ENCODE measurements at regions not wholly inside any gene's neighbourhood (a gene's known extent, or its start where the extent isn't known, plus 50 kb on each side); places are given as distances from the start of the nearest gene placed in this dataset.
"Not testable (repeated sequence)": the region's sequence is repeated elsewhere in the genome, so short reads cannot be mapped to it uniquely, and the experiment has no call there.

- no peak overlapping the region for H3K27ac Mint-ChIP-seq
- H3K36me3 Mint-ChIP-seq: no peaks in the 10 kb centered on the region
- no peak overlapping the region for H3K4me3 Mint-ChIP-seq
- H3K9me3 Mint-ChIP-seq: no peaks in the 10 kb centered on the region
- H3K27me3 Mint-ChIP-seq: peaks cover 5 to 18% of the 10 kb centered on the region in 2 donors
- no peak for DNase-seq
- no peak for ATAC-seq (replicated peaks)
- no peaks in the 10 kb centered on the region for H3K4me1 Mint-ChIP-seq
Observed at GRCh38 chr5:159559337-159559736, 229.1 kb upstream of the IL12B start.

- Mint-ChIP-seq H3K36me3 (no peaks in the 10 kb centered on the region), H3K4me3 (no peak overlapping the region), H3K27me3 (peaks cover 5 to 18% of the 10 kb centered on the region in 2 donors), H3K4me1 (no peaks in the 10 kb centered on the region), H3K9me3 (no peaks in the 10 kb centered on the region), H3K27ac (no peak overlapping the region)
- ATAC-seq (replicated peaks) (no peak), DNase-seq (no peak)
Observed at GRCh38 chr5:159560088-159560487, 229.8 kb upstream of the IL12B start.

- H3K36me3 Mint-ChIP-seq: no peaks in the 10 kb centered on the region
- DNase-seq (no peak), ATAC-seq (replicated peaks) (no peak)
- H3K27ac Mint-ChIP-seq: no peak overlapping the region
- H3K9me3 Mint-ChIP-seq: no peaks in the 10 kb centered on the region
- no peak overlapping the region for H3K4me3 Mint-ChIP-seq
- H3K27me3 Mint-ChIP-seq: peaks cover 5 to 25% of the 10 kb centered on the region in 2 donors
- H3K4me1 Mint-ChIP-seq: no peaks in the 10 kb centered on the region
Observed at GRCh38 chr5:159564031-159564430, 233.7 kb upstream of the IL12B start.

GRCh38 chr5:159566832-159567231 lies 236.5 kb upstream of the IL12B start:
- Mint-ChIP-seq H3K4me1 (no peaks in the 10 kb centered on the region), H3K9me3 (no peaks in the 10 kb centered on the region), H3K36me3 (no peaks in the 10 kb centered on the region), H3K27me3 (peaks cover 0 to 11% of the 10 kb centered on the region in 2 donors), H3K27ac (no peak overlapping the region), H3K4me3 (no peak overlapping the region)
- DNase-seq (no peak), ATAC-seq (replicated peaks) (no peak)

DNA sequence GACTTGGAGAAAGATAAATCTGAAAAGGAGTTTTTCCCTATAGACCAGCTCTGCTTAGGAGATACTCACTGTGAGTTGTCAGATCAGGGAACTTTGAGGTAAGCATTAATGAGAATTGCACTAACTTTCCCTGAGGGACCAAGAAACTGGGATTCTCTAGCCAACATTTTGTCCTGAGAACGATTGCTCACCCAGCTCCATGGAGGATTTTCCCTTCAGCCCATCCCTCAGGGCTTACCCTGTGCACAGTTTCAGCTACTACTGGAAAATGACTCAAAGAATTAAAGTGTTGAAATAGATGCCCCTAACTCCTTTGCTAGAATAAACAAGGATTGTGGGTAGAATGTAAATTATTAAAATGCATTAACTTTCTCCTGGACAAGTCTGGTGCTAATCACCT lies 237.2 kb upstream of the IL12B start:
- DNase-seq: no peak
- Mint-ChIP-seq H3K4me1 (no peaks in the 10 kb centered on the region), H3K27me3 (peaks cover 0 to 6% of the 10 kb centered on the region in 2 donors), H3K36me3 (no peaks in the 10 kb centered on the region), H3K9me3 (no peaks in the 10 kb centered on the region), H3K4me3 (no peak overlapping the region), H3K27ac (no peak overlapping the region)
- no peak for ATAC-seq (replicated peaks)

- no peaks in the 10 kb centered on the region for H3K4me1 Mint-ChIP-seq
- H3K27ac Mint-ChIP-seq: no peak overlapping the region
- H3K4me3 Mint-ChIP-seq: no peak overlapping the region
- no peaks in the 10 kb centered on the region for H3K9me3 Mint-ChIP-seq
- H3K36me3 Mint-ChIP-seq: no peaks in the 10 kb centered on the region
- H3K27me3 Mint-ChIP-seq: peaks cover 4 to 6% of the 10 kb centered on the region in 2 donors
- ATAC-seq (replicated peaks): no peak
- no peak for DNase-seq
Observed at GRCh38 chr5:159571501-159572244, 241.4 kb upstream of the IL12B start.

DNA sequence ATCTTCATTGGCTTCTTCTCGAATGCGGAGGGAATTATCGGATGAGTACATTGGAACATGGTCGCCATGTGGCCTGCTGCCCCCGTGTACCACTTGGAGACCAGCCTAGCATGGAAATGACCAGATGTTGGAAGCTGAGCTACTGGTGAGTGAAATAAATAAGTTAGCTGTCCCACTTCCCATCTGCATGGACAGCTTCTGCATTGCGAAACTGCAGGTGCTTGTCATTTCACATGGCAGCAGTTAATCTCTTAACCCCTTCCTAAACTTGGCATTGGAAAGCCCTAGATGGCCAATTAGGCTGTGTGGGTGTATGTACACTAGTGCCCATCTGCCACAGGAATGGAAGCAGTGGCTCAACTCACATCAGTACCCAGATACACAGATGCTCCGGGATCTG lies 246.6 kb upstream of the IL12B start:
- peaks cover 0 to 4% of the 10 kb centered on the region in 2 donors for H3K27me3 Mint-ChIP-seq
- H3K27ac Mint-ChIP-seq: no peak overlapping the region
- no peaks in the 10 kb centered on the region for H3K4me1 Mint-ChIP-seq
- H3K9me3 Mint-ChIP-seq: no peaks in the 10 kb centered on the region
- H3K4me3 Mint-ChIP-seq: no peak overlapping the region
- ATAC-seq (replicated peaks): no peak
- no peak for DNase-seq
- H3K36me3 Mint-ChIP-seq: no peaks in the 10 kb centered on the region

DNA sequence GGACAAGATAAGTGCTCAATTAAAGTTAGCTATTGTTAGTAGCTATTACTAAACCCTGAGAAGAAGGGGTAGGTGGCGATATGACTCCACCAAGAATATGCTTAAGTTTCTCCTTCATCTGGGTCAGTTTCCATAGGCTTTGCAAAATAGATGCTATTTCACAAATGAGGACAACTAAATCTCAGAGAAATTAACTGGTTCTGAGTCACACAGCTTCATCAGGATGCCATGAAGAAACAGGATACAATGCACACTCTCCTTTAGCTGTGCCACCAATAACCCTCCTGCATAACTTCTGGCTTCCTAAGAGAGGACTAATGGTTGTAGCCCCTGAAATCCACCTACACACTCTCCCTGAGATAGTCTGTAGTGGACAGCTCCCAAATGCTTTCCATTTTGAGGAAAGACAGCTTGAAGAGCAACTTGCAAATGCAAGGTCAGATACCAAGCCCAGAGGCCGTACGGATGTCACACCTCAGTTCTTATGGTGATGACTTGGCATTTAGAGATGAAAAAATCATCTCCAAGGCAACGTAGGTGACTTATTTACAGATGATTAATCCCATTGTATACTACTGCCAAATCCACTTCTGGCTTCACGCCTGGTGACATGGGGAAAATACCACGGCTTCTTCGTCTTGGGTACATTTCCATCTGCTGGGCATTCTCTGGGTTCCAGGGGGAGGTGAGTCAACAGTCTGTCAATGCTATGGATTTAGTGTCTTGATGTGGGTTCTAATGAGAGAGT lies 251.4 kb upstream of the IL12B start:
- DNase-seq (no peak), ATAC-seq (replicated peaks) (no peak)
- H3K36me3 Mint-ChIP-seq: peaks cover 0 to 2% of the 10 kb centered on the region in 2 donors
- H3K4me3 Mint-ChIP-seq: no peak overlapping the region
- no peaks in the 10 kb centered on the region for H3K4me1 Mint-ChIP-seq
- peaks cover 0 to 12% of the 10 kb centered on the region in 2 donors for H3K27me3 Mint-ChIP-seq
- H3K9me3 Mint-ChIP-seq: peaks cover 4 to 5% of the 10 kb centered on the region in 2 donors
- H3K27ac Mint-ChIP-seq: no peak overlapping the region

- peaks cover 4 to 5% of the 10 kb centered on the region in 2 donors for H3K9me3 Mint-ChIP-seq
Observed at GRCh38 chr5:159582756-159583541, 252.7 kb upstream of the IL12B start.

GRCh38 chr5:159586921-159587320 lies 256.6 kb upstream of the IL12B start:
- Mint-ChIP-seq H3K9me3 (peaks cover 4 to 5% of the 10 kb centered on the region in 2 donors), H3K27me3 (peaks cover 0 to 22% of the 10 kb centered on the region in 2 donors), H3K27ac (no peak overlapping the region), H3K36me3 (peaks cover 0 to 2% of the 10 kb centered on the region in 2 donors), H3K4me3 (no peak overlapping the region), H3K4me1 (no peaks in the 10 kb centered on the region)
- DNase-seq (no peak), ATAC-seq (replicated peaks) (no peak)

More at GRCh38 chr5:159582756-159583541, 252.7 kb upstream of the IL12B start:
- H3K4me3 Mint-ChIP-seq: no peak overlapping the region
- H3K36me3 Mint-ChIP-seq: peaks cover 0 to 2% of the 10 kb centered on the region in 2 donors
- peaks cover 0 to 12% of the 10 kb centered on the region in 2 donors for H3K27me3 Mint-ChIP-seq
- DNase-seq (no peak), ATAC-seq (replicated peaks) (peak in 1 of 2 donors; percentile 38)
- no peaks in the 10 kb centered on the region for H3K4me1 Mint-ChIP-seq
- H3K27ac Mint-ChIP-seq: no peak overlapping the region

- Mint-ChIP-seq H3K27ac (no peak overlapping the region), H3K4me1 (peaks cover 4 to 5% of the 10 kb centered on the region in 2 donors), H3K9me3 (peaks cover 0 to 1% of the 10 kb centered on the region in 2 donors), H3K27me3 (peaks cover 5 to 17% of the 10 kb centered on the region in 2 donors), H3K4me3 (no peak overlapping the region), H3K36me3 (no peaks in the 10 kb centered on the region)
- DNase-seq (no peak), ATAC-seq (replicated peaks) (no peak)
Observed at GRCh38 chr5:159588941-159589340, 258.7 kb upstream of the IL12B start.

DNA sequence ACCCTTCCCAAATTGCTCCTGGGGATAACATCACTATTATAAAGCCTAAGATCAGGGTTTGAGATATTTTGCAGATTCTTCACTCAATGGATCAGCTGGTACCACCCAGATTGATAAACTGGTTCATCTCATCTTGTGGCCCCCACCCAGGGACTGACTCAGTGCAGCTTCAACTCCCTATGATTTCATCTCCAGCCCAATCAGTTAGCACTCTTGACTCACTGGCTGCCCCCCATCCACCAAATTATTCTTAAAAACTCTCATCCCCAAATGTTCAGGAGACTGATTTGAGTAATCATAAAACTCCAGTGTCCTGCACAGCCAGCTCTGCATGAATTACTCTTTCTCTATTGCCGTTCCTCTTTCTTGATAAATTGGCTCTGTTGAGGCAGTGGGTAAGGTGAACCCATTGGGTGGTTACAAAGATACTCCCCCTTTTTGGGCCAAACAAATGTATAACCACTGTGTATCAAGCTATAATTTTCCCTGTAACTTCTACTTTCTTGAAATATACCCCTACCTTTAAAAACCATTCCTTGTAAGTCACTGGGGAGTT lies 263.3 kb upstream of the IL12B start:
- Mint-ChIP-seq H3K36me3 (peaks cover 0 to 7% of the 10 kb centered on the region in 2 donors), H3K27ac (no peak overlapping the region), H3K27me3 (peaks cover 17% of the 10 kb centered on the region in 2 donors), H3K4me1 (peaks cover 6 to 7% of the 10 kb centered on the region in 2 donors), H3K9me3 (peaks cover 13 to 21% of the 10 kb centered on the region in 2 donors), H3K4me3 (no peak overlapping the region)
- ATAC-seq (replicated peaks): peak; percentile 81 to 85
- DNase-seq: peak; percentile 16

GRCh38 chr5:159595561-159595960 lies 265.3 kb upstream of the IL12B start:
- H3K27ac Mint-ChIP-seq; DNase-seq; H3K4me3 Mint-ChIP-seq; ATAC-seq (replicated peaks); H3K4me1 Mint-ChIP-seq; H3K36me3 Mint-ChIP-seq: not testable (repeated sequence)
- peaks cover 7 to 17% of the 10 kb centered on the region in 2 donors for H3K27me3 Mint-ChIP-seq
- peaks cover 13 to 21% of the 10 kb centered on the region in 2 donors for H3K9me3 Mint-ChIP-seq

- Mint-ChIP-seq H3K27ac (no peak overlapping the region), H3K36me3 (peaks cover 0 to 9% of the 10 kb centered on the region in 2 donors), H3K27me3 (peaks cover 7 to 15% of the 10 kb centered on the region in 2 donors), H3K4me3 (no peak overlapping the region), H3K9me3 (peaks cover 13 to 17% of the 10 kb centered on the region in 2 donors), H3K4me1 (no peaks in the 10 kb centered on the region)
- ATAC-seq (replicated peaks) (no peak), DNase-seq (no peak)
Observed at GRCh38 chr5:159601216-159601615, 270.9 kb upstream of the IL12B start.
